CD4-positive, alpha-beta T cell treated with Interferon gamma for 1 hour (primary cell): ENCODE measurements at regions not wholly inside any gene's neighbourhood (a gene's known extent, or its start where the extent isn't known, plus 50 kb on each side); places are given as distances from the start of the nearest gene placed in this dataset.
"Not testable (repeated sequence)": the region's sequence is repeated elsewhere in the genome, so short reads cannot be mapped to it uniquely, and the experiment has no call there.

Experiments used
- DNase-seq: peaks from one replicate; pipeline ENCODE4 v3.0.0-alpha.2; 2020

- no peak for DNase-seq
These were observed 111.1 kb upstream of the DAPK1 start for GRCh38 chr9:87386490-87387025.

DNA sequence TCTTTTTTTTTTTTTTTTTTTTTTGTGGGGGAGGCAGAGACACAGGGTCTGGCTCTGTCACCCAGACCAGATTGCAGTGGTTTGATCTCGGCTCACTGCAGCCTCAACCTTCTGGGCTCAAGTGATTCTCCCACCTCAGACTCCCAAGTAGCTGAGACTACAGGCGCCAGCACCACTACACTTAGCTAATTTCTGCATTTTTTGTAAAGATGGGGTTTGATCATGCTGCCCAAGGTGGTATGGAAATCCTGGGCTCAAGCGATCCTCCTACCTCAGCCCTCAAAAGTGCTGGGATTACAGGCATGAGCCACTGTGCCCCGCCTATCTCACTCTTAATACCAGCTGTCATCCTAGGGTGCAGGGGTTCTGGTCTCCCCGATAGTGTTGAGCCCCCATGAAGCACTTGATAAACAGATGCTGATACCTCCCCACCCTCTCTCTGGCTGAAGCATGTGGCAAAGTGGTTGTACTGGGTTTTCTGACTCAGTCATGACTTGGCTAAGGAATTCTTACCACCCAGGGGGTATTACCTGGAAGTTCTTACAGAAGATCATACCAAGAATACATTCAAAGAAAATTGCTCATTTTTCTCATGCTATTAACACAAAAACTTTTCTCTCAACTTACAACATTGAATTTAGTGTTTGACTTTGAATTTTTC lies 110.2 kb upstream of the DAPK1 start:
- no peak for DNase-seq

- DNase-seq: not testable (repeated sequence)
These were observed 109.0 kb upstream of the DAPK1 start for GRCh38 chr9:87388708-87389107.

GRCh38 chr9:87389936-87390335 lies 107.7 kb upstream of the DAPK1 start:
- DNase-seq: no peak

DNA sequence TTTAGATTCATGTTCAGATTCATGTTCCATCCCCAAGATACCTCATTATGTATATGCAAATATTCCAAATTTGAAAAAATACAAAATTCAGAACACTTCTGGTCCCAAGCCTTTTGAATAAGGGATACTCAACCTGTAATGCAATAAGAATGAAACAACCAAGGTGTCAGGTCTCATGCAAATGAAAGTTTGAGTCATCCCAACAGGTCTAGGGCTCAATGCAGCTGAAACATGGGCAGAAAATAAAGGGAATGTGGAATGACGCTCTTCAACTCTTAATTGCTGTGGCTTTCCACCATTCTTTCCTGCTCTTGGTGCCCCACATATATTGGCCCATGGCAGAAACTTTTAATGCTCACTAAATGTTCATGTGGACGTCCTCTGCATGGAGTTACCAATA lies 107.3 kb upstream of the DAPK1 start:
- no peak for DNase-seq

DNA sequence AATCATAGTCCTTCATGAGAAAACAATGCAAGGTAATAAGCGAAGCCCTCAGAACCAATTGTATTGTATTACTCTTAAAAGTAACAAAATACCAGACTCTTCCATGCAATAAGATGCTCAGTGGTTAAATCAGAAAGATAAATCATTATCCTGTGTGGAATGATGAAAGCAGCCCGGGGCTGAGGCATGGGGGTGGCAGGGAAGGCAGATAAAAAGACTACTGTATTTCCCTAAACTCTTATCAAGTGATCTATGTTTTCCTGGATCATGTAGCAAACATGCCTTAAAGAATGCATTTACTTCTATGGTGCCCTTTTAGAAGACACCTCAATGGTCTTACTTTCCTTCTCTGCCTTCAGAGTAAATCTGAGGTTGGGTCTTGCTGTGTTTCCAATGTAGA lies 105.6 kb upstream of the DAPK1 start:
- DNase-seq: no peak

GRCh38 chr9:87393706-87394230 lies 103.9 kb upstream of the DAPK1 start:
- no peak for DNase-seq

DNA sequence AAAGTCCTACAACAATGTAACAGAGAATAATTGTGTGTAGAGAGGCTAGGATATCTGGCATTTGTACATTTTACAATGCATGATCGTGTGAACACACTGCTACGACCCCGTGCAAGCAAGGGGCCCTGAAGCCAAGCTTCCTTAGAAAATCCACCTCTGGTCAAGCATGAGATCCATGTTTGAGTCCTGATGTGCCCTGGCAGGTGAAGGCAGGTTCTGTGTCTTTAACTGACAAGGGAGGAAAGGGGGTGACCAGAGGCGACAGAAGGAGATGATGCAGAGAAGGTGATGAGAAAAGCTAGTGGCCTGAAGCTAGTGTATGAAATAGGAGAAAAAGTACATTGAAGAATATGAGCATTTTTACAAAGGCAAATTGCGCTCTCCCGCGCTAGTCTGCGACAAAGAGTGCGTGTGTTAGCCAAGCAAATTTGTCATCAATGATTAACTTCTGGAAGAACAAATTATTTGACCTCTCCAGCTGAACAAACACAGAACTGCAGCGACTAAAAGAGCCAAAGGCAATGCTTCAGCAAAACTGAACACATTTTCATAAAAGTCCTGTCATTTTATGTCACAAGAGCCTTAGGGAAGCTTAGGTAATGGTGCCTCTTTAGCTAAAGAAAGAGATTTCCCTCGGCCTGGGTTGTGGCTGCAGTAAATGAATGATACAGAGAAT lies 101.7 kb upstream of the DAPK1 start:
- no peak for DNase-seq

DNA sequence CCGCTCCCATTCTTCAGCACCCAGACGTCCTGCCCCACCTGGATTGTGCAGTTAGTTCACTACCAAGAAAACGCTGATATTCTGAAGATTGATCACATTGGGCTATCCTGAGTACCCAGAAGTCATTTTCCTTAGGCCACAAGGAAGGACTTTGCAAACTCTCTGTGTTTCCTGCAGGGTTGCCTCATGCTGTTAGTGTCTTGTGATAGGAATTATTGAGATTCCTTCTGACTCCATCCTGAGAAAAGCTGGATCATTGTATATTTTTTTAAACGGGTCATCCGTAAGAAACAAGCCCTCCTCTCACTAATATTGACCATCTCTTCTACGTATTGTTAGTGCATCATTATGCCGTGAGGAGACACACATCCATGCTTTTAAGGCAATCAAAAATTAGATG lies 96.0 kb upstream of the DAPK1 start:
- no peak for DNase-seq

DNA sequence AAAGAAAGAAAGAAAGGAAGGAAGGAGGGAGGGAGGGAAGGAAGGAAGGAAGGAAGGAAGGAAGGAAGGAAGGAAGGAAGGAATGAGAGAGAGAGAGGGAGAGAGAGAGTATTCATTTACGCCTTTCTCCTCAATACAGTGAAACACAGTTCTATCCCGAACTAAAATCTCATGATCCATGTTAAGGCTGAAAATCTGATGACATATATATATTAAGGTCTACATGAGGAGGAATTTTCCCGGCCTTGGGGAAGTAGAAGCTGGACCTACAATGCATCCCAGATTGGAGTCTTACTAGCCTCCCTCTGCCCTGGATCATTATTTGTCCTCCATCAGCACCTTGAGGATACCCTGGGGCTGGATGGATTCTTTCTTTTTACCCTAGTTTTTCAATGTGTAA lies 95.1 kb upstream of the DAPK1 start:
- no peak for DNase-seq

DNA sequence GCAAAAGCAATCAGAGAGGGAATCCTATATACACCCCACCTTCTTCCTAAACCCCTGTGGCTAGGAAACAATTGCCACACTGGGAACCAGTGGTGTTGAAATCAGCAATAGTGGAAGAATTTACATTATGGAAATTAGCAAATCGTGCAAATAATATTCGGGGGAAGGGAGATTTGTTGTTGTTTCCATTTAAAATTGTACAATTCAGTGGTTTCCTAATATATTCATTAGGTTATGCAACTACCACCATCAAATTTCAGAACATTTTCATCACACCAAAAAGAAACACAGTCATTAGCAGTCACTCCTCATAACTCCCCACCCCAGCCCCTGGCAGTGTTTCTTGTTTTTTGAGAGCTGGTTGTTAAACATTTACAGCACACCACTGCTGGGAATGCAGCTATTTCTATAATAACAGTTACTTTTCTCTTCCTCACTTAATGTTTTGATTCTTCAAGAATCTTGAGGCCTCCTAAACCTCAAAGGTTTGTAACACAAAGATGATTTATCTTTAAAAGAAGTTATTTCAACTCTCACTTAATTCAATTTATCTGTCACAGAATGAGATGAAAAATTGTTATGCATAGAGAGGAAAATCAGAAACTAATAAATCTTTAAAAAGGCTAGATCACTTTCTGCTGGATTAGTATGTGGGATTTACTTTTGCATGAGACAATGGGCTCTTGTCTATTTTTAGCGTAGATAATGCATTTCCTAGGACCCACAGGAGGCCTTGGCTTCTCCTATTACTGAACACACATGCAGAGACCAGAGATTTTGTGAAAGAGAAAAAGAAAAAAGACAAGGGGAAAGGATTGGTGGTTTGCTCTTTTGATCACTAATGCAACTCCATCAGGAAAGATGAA lies 91.8 kb upstream of the DAPK1 start:
- no peak for DNase-seq

DNA sequence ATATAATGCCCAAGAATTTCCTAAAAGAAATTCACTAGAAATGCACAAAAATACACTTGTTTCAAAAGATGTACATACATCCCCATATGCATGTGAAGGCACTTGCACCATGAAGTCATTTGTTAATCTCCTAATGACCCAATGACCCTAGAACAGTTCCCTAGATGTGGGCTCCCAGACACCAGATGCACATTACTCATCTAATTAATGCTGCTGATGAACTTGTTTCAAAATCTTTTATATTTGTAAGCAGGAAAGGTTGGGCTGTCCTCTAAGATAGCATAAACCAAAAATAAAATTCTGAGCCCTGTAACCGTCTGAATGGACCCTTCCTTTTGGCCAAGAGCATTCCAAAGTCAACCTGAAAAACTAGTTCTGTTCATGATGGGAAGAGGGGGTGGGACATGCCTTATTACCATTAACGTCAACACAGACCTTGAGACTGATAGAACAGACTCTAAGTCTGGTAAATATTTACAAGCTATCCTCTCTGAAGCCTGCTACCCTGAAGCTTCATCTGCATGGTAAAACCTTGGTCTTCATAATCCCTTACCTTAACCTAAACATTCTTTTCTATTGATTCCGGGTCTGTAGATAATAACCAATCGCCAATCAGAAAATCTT lies 91.0 kb upstream of the DAPK1 start:
- no peak for DNase-seq

GRCh38 chr9:87410047-87411005 lies 87.3 kb upstream of the DAPK1 start:
- DNase-seq: not testable (repeated sequence)

GRCh38 chr9:87420884-87421283 lies 76.8 kb upstream of the DAPK1 start:
- no peak for DNase-seq

DNA sequence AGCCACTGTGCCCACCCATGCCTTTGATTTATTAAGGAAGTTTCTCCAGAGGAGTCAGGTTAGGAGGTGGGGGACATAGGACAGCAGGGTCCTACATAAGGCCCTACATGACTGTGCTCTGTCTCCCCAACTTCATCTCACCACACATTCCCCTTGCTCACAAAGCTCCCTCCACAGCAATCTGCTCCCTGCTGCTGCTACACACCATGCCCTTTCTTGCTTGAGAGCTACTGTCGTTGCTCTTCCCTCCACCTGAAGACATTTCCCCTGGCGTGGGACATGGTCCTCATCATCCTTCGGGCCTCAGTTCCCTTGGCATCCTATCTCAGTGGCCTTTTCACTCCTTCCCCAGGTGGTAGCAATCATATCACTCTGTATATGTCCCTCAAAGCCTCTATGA lies 75.9 kb upstream of the DAPK1 start:
- no peak for DNase-seq

GRCh38 chr9:87422999-87423398 lies 74.7 kb upstream of the DAPK1 start:
- DNase-seq: no peak

DNA sequence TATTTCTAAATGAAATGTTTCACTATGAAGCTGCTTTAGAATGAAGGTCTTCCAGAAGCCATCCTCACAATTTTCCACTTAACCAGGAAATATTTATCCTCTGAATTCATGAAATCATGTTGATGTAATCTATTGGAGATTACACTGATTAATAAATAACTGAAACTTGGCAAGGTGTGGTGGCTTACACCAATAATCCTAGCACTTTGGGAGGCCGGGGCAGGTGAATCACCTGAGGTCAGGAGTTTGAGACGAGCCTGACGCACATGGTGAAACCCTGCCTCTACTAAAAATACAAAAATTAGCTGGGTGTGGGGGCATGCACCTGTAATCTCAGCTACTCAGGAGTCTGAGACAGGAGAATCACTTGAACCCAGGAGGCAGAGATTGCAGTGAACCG lies 73.8 kb upstream of the DAPK1 start:
- not testable (repeated sequence) for DNase-seq

DNA sequence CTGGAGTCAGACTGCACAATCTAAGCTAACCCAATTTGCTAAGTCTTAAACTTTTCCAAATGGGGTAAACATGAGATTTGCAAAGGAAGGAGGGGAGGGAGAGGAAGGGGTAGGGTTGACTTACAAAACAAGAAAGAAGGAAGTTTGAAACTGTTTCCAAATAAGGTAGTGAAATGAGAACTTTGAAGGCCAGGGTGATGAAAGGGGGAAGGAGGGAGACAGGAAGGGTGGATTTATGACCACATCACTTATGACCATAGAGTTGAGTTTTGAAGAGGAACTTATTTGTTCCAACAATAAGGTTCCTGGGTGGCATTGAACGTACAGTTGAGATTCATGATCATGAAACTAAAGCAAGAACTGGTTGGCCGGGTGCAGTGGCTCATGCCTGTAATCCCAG lies 72.5 kb upstream of the DAPK1 start:
- DNase-seq: no peak

- DNase-seq: no peak
These were observed 69.7 kb upstream of the DAPK1 start for GRCh38 chr9:87427851-87428506.

- DNase-seq: no peak
These were observed 69.0 kb upstream of the DAPK1 start for GRCh38 chr9:87428659-87429058.

- DNase-seq: no peak
These were observed 65.8 kb upstream of the DAPK1 start for GRCh38 chr9:87431837-87432236.
